ENCODE measurements at regions not wholly inside any gene's neighbourhood (a gene's known extent, or its start where the extent isn't known, plus 50 kb on each side); places are given as distances from the start of the nearest gene placed in this dataset.

DNA sequence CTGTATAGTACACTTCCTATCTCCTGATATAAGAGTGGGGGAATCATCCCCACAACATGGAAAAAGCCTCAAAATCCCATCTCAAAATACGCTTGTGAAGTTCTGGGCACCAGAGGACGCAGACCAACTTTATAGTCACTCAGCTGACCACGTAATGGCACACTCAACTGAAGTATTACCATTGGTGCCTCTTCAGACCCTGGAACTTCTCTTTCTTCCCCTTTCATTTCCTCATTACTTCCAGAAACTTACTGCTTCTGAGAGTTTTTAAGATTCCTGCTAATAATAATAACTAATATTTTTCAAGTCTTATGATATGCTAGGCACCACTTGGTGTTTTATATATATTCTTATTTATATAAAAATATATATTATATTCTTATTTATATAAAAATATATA is 202.6 kb downstream of the PTPRC start:
- no peak overlapping the region for H3K4me3 ChIP-seq
- peaks cover 0 to 1% (median 0%) of the 10 kb centered on the region in 5 donors for H3K4me1 ChIP-seq (ENCODE audit: control insufficient read depth in 5 of 5, insufficient read depth in 5 of 5, low read length in 5 of 5)
- TF ChIP-seq, protein P1, sequence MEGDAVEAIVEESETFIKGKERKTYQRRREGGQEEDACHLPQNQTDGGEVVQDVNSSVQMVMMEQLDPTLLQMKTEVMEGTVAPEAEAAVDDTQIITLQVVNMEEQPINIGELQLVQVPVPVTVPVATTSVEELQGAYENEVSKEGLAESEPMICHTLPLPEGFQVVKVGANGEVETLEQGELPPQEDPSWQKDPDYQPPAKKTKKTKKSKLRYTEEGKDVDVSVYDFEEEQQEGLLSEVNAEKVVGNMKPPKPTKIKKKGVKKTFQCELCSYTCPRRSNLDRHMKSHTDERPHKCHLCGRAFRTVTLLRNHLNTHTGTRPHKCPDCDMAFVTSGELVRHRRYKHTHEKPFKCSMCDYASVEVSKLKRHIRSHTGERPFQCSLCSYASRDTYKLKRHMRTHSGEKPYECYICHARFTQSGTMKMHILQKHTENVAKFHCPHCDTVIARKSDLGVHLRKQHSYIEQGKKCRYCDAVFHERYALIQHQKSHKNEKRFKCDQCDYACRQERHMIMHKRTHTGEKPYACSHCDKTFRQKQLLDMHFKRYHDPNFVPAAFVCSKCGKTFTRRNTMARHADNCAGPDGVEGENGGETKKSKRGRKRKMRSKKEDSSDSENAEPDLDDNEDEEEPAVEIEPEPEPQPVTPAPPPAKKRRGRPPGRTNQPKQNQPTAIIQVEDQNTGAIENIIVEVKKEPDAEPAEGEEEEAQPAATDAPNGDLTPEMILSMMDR (IDR thresholded peaks at IDR 0.05; ENCODE audit: control extremely low read depth, extremely low read depth): no peak
- no peak overlapping the region for H3K9ac ChIP-seq (ENCODE audit: insufficient read depth in 1 of 2, low read length in 2 of 2)
- H3K27ac ChIP-seq (ENCODE audit: low read depth in 1 of 2, low read length in 1 of 2): no peak overlapping the region
- H3K27me3 ChIP-seq (ENCODE audit: control insufficient read depth in 3 of 3, insufficient read depth in 3 of 3, low read length in 2 of 3): no peaks in the 10 kb centered on the region
- WGBS, 2 donors: 90% methylated on average over 3 of the region's 3 CpGs
- H3K36me3 ChIP-seq (ENCODE audit: control insufficient read depth in 4 of 4, insufficient read depth in 4 of 4, low read length in 4 of 4): peaks cover 0 to 3% (median under 1%) of the 10 kb centered on the region in 4 donors
- H3K9me3 ChIP-seq (ENCODE audit: control insufficient read depth in 4 of 4, insufficient read depth in 3 of 4, low read length in 3 of 4): peaks cover 0 to 2% (median 0%) of the 10 kb centered on the region in 4 donors
- DNase-seq: no peak
- no peak for ATAC-seq (ENCODE audit: insufficient read depth, low FRiP score)

DNA sequence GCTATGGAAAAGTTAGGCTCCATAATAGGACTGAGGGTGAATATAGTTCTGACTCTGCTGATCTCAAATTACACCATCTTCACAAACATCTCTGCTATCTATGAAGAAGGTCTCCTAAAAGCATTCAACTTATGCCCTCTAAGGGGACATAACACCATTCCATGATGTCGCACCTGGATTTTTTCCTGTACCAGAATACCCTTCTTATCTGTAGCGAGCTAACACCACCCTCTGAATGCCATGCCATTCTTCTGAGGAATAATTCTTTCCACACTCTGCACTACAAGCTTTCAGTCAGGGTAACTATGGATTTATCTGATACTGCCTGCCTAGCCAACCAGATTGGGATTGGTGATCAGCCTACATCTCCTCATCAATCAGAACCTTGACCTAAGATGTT is 203.8 kb downstream of the PTPRC start:
- no peak overlapping the region for H3K27ac ChIP-seq (ENCODE audit: low read depth in 1 of 2, low read length in 1 of 2)
- H3K4me1 ChIP-seq (ENCODE audit: control insufficient read depth in 5 of 5, insufficient read depth in 5 of 5, low read length in 5 of 5): peaks cover 0 to 1% (median 0%) of the 10 kb centered on the region in 5 donors
- H3K9me3 ChIP-seq (ENCODE audit: control insufficient read depth in 4 of 4, insufficient read depth in 3 of 4, low read length in 3 of 4): peaks cover 0 to 4% (median 0%) of the 10 kb centered on the region in 4 donors
- no peaks in the 10 kb centered on the region for H3K27me3 ChIP-seq (ENCODE audit: control insufficient read depth in 3 of 3, insufficient read depth in 3 of 3, low read length in 2 of 3)
- no peak overlapping the region for H3K4me3 ChIP-seq
- ATAC-seq (ENCODE audit: insufficient read depth, low FRiP score) (no peak), DNase-seq (no peak)
- H3K9ac ChIP-seq (ENCODE audit: insufficient read depth in 1 of 2, low read length in 2 of 2): no peak overlapping the region
- H3K36me3 ChIP-seq (ENCODE audit: control insufficient read depth in 4 of 4, insufficient read depth in 4 of 4, low read length in 4 of 4): peaks cover 0 to 12% (median under 1%) of the 10 kb centered on the region in 4 donors
- TF ChIP-seq, protein P1 (IDR thresholded peaks at IDR 0.05; ENCODE audit: control extremely low read depth, extremely low read depth): no peak
- 96 to 97% methylated on average over 2 of the region's 2 CpGs for WGBS, 2 donors

DNA sequence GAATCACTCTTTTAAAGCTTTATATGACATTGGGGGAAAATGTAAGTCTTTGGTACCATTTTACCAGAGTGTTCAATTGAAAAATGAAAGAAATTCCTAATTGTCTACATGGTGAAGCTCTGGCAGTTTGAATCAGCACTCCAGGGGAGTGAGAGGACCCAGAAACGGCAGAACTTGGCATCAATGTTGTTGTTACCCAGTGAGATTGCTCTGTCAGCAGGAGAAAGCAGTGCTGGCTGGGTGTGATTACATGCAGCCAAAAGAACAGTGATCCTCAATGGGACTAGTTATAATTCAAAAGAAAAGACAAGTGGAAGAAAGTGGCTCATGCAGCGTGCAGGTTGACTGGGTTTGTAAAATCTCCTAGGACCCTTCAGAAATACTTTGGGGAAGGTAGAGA is 206.4 kb downstream of the PTPRC start:
- peaks cover 0 to 13% (median under 1%) of the 10 kb centered on the region in 4 donors for H3K36me3 ChIP-seq (ENCODE audit: control insufficient read depth in 4 of 4, insufficient read depth in 4 of 4, low read length in 4 of 4)
- peaks cover 0 to 1% (median 0%) of the 10 kb centered on the region in 5 donors for H3K4me1 ChIP-seq (ENCODE audit: control insufficient read depth in 5 of 5, insufficient read depth in 5 of 5, low read length in 5 of 5)
- H3K9me3 ChIP-seq (ENCODE audit: control insufficient read depth in 4 of 4, insufficient read depth in 3 of 4, low read length in 3 of 4): peaks cover 0 to 4% (median 0%) of the 10 kb centered on the region in 4 donors
- ATAC-seq (ENCODE audit: insufficient read depth, low FRiP score): no peak
- WGBS, 2 donors: 74 to 88% methylated on average over 2 of the region's 2 CpGs
- no peak overlapping the region for H3K4me3 ChIP-seq
- no peaks in the 10 kb centered on the region for H3K27me3 ChIP-seq (ENCODE audit: control insufficient read depth in 3 of 3, insufficient read depth in 3 of 3, low read length in 2 of 3)
- H3K27ac ChIP-seq (ENCODE audit: low read depth in 1 of 2, low read length in 1 of 2): no peak overlapping the region
- DNase-seq: no peak
- no peak overlapping the region for H3K9ac ChIP-seq (ENCODE audit: insufficient read depth in 1 of 2, low read length in 2 of 2)
- TF ChIP-seq, protein P1 (IDR thresholded peaks at IDR 0.05; ENCODE audit: control extremely low read depth, extremely low read depth): no peak

DNA sequence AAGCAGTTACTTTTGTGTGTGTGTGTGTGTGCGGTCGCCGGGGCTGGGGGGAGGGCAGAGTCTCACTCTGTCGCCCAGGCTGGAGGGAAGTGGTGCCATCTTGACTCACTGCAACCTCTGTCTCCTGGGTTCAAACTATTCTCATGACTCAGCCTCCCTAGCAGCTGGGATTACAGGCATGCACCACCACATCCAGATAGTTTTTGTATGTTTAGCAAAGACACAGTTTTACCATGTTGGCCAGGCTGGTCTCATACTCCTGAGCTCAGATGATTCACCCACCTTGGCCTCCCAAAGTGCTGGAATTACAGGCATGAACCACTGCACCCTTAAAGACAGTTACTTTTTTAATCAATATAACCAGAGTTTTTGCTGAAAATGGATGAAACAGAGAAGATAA is 207.0 kb downstream of the PTPRC start:
- H3K36me3 ChIP-seq (ENCODE audit: control insufficient read depth in 4 of 4, insufficient read depth in 4 of 4, low read length in 4 of 4): peaks cover 0 to 15% (median 2%) of the 10 kb centered on the region in 4 donors
- TF ChIP-seq, protein P1 (IDR thresholded peaks at IDR 0.05; ENCODE audit: control extremely low read depth, extremely low read depth): no peak
- 85 to 97% methylated on average over 4 of the region's 4 CpGs for WGBS, 2 donors
- no peak overlapping the region for H3K4me3 ChIP-seq
- H3K9ac ChIP-seq (ENCODE audit: insufficient read depth in 1 of 2, low read length in 2 of 2): no peak overlapping the region
- DNase-seq (no peak), ATAC-seq (ENCODE audit: insufficient read depth, low FRiP score) (no peak)
- no peaks in the 10 kb centered on the region for H3K27me3 ChIP-seq (ENCODE audit: control insufficient read depth in 3 of 3, insufficient read depth in 3 of 3, low read length in 2 of 3)
- H3K9me3 ChIP-seq (ENCODE audit: control insufficient read depth in 4 of 4, insufficient read depth in 3 of 4, low read length in 3 of 4): peaks cover 0 to 4% (median 0%) of the 10 kb centered on the region in 4 donors
- peaks cover 0 to 1% (median 0%) of the 10 kb centered on the region in 5 donors for H3K4me1 ChIP-seq (ENCODE audit: control insufficient read depth in 5 of 5, insufficient read depth in 5 of 5, low read length in 5 of 5)
- no peak overlapping the region for H3K27ac ChIP-seq (ENCODE audit: low read depth in 1 of 2, low read length in 1 of 2)

All from lung (tissue), 11 donors.